WTC11 (cell line): ENCODE measurements at regions not wholly inside any gene's neighbourhood (a gene's known extent, or its start where the extent isn't known, plus 50 kb on each side); places are given as distances from the start of the nearest gene placed in this dataset.

ENCODE experiments used
- FOXJ3 ChIP-seq: sonication (generic); formaldehyde crosslinking; IDR thresholded peaks from 2 replicates; pipeline ENCODE4 v1.9.0; 2021; ENCODE audit warnings: missing genetic modification reagents, mild to moderate bottlenecking, borderline replicate concordance
- TF ChIP-seq, protein P1 (sequence below): fragments of 200-600 bp; IDR thresholded peaks from 2 replicates; pipeline ENCODE4 v1.8.0; 2022; ENCODE audit warnings: antibody characterized with exemption
- TF ChIP-seq, protein P2 (sequence below): sonication (generic); formaldehyde crosslinking; IDR thresholded peaks from 2 replicates; pipeline ENCODE4 v1.8.1; 2023; ENCODE audit warnings: mild to moderate bottlenecking, missing genetic modification reagents, borderline replicate concordance
- TF ChIP-seq, protein P3 (sequence below): sonication (generic); formaldehyde crosslinking; IDR thresholded peaks from 2 replicates; pipeline ENCODE4 v1.8.1; 2023; ENCODE audit warnings: mild to moderate bottlenecking, missing genetic modification reagents, moderate library complexity

DNA sequence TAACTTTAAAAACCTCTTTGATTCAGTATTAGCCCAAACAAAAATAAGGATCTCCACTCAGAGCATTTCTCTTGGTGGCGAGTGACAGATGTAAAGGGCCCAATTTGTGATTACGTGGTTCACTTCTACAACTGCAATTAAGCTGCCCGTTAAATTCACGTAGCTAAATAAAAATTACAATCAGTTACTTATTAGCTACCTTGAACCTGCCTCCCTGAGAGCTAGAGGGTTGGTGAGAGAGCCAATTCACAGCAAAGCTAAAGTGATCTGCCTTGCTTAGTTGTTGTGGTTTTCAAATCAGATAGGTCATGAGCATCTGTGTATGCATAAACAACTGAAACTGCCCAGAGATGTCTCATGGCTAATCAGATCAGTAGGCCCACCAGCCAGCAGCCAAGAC is 156.7 kb downstream of the RNF152 start:
- TF ChIP-seq, protein P1, sequence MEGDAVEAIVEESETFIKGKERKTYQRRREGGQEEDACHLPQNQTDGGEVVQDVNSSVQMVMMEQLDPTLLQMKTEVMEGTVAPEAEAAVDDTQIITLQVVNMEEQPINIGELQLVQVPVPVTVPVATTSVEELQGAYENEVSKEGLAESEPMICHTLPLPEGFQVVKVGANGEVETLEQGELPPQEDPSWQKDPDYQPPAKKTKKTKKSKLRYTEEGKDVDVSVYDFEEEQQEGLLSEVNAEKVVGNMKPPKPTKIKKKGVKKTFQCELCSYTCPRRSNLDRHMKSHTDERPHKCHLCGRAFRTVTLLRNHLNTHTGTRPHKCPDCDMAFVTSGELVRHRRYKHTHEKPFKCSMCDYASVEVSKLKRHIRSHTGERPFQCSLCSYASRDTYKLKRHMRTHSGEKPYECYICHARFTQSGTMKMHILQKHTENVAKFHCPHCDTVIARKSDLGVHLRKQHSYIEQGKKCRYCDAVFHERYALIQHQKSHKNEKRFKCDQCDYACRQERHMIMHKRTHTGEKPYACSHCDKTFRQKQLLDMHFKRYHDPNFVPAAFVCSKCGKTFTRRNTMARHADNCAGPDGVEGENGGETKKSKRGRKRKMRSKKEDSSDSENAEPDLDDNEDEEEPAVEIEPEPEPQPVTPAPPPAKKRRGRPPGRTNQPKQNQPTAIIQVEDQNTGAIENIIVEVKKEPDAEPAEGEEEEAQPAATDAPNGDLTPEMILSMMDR, result no peak
- no peak for TF ChIP-seq FOXJ3
- TF ChIP-seq, protein P2, sequence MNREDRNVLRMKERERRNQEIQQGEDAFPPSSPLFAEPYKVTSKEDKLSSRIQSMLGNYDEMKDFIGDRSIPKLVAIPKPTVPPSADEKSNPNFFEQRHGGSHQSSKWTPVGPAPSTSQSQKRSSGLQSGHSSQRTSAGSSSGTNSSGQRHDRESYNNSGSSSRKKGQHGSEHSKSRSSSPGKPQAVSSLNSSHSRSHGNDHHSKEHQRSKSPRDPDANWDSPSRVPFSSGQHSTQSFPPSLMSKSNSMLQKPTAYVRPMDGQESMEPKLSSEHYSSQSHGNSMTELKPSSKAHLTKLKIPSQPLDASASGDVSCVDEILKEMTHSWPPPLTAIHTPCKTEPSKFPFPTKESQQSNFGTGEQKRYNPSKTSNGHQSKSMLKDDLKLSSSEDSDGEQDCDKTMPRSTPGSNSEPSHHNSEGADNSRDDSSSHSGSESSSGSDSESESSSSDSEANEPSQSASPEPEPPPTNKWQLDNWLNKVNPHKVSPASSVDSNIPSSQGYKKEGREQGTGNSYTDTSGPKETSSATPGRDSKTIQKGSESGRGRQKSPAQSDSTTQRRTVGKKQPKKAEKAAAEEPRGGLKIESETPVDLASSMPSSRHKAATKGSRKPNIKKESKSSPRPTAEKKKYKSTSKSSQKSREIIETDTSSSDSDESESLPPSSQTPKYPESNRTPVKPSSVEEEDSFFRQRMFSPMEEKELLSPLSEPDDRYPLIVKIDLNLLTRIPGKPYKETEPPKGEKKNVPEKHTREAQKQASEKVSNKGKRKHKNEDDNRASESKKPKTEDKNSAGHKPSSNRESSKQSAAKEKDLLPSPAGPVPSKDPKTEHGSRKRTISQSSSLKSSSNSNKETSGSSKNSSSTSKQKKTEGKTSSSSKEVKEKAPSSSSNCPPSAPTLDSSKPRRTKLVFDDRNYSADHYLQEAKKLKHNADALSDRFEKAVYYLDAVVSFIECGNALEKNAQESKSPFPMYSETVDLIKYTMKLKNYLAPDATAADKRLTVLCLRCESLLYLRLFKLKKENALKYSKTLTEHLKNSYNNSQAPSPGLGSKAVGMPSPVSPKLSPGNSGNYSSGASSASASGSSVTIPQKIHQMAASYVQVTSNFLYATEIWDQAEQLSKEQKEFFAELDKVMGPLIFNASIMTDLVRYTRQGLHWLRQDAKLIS (CRISPR knock-in tag), result no peak
- TF ChIP-seq, protein P3, sequence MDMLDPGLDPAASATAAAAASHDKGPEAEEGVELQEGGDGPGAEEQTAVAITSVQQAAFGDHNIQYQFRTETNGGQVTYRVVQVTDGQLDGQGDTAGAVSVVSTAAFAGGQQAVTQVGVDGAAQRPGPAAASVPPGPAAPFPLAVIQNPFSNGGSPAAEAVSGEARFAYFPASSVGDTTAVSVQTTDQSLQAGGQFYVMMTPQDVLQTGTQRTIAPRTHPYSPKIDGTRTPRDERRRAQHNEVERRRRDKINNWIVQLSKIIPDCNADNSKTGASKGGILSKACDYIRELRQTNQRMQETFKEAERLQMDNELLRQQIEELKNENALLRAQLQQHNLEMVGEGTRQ (CRISPR knock-in tag), result no peak
